GM19438 (cell line): ENCODE measurements at regions not wholly inside any gene's neighbourhood (a gene's known extent, or its start where the extent isn't known, plus 50 kb on each side); places are given as distances from the start of the nearest gene placed in this dataset.
A peak's percentile ranks its signal among the peaks of the same experiment; 100 is the strongest.
"Not testable (repeated sequence)": the region's sequence is repeated elsewhere in the genome, so short reads cannot be mapped to it uniquely, and the experiment has no call there.

Experiments used
- ATAC-seq: cut with Tn5 transposase; IDR thresholded peaks from one replicate; pipeline ENCODE4 v1.9.1; 2021; ENCODE audit warnings: low read depth; ENCODE audit not compliant: unreplicated experiment

DNA sequence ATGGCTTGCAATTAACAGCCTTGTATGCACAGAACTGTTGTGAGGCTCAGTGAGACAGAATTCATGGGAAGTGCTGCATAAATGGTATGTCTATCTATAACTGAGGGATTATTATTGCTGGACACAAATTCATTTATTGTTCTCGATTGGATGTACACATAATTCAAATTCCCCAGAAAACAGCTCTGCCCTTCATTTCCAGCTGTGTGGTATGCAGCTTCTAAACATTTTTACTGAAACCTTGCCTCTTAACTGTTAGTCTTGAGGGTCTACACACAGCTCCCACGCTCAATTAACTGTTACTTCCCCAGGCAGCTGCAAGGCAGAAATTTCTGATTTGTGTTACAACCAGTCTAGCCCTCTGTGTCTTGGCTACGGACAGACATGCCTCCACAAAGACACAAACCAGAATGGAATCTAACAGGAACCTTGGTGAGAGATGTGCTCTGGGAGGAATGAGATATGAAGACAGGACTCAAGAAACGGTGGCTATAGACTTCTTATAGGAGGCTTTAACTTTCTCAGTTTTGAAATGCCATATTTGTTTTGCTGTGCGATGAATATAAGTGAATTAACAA, 139.7 kb upstream of the TBL1XR1 start:
- ATAC-seq: no peak

GRCh38 chr3:177337541-177338331, 140.5 kb upstream of the TBL1XR1 start:
- peak; percentile 67 for ATAC-seq

DNA sequence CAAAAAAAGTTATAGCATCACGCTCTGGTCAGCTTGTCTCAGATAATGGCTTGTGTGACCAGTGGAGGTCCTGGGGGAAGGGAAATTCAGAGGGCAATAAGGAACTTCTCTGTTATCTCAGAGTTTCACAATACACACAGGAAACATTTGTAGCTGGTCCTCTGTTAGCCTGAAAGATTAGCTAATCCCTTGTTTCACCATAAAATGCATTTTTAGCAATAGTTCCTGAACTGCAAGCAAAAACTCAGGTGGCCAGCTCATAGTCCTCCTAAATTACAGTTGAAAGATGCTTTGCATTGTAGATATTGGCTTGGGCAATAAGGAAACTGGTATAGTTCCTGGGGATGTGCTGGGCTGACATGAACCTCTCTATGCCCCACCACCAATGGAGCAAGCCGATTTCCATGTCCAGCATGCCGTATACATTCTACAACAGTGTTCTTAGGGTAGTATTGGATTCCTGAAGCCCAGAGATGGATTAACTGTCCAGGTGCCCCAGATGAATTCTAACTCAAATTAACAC, 141.5 kb upstream of the TBL1XR1 start:
- peak; percentile 59 for ATAC-seq

- ATAC-seq: peak; percentile 5
Measured at GRCh38 chr3:177339220-177339703, 142.0 kb upstream of the TBL1XR1 start.

GRCh38 chr3:177340243-177340830, 143.1 kb upstream of the TBL1XR1 start:
- no peak for ATAC-seq

DNA sequence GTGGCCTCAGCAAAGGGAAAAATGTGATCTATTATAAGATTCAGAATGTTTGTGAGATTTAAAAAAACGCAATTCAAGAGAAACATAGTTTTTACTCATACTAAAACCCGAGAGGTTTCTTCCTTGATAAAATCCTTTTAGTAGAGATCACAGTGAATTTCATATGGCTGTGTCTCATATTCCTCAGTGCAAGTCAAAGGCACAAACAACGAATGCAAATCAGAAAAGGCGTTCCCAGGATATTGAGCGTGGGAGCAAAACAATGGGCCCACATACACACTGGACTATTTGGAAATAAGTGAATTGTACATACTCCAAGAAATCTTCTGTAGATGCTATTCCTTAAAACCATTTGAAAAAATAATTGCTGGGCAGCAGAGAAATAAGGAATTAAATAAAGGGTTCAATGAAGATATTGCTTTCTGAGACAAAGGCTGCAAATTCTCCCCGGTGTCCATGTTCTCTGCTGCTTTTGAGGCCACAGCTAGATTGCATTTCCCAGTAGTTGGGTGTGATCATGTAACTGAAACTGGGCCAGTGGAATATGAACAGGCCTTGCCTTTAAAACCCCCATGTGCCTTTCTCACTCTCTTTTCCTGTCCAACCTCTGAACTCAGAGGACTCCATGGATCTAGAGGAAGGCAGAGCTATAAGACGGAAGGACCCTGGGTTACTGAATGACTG, 144.6 kb upstream of the TBL1XR1 start:
- ATAC-seq: no peak

DNA sequence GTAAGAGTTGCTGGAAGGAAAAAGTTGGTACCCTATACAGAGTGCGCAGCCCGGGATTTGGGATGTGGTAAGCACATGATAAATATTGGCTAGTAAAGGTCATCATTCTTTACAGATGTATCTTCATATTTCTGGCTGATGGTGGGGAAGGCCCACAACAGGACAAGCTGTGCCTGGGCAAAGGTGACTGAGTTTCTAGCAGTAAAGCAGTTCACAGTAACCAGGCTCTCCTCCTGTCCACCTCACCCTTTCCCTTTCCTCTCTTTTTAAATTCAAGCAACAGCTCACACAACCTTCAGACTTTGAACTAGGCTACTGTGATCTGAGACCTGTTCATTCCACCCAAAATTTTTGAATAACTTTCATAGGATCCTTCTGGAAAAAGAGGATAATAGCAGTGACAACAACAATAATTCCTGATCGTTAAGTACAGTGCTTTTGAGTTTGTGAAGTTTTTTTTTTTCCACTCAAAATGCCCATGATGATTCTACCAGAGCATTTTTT, 145.9 kb upstream of the TBL1XR1 start:
- no peak for ATAC-seq

GRCh38 chr3:177345049-177345972, 148.0 kb upstream of the TBL1XR1 start:
- ATAC-seq: peak; percentile 63

DNA sequence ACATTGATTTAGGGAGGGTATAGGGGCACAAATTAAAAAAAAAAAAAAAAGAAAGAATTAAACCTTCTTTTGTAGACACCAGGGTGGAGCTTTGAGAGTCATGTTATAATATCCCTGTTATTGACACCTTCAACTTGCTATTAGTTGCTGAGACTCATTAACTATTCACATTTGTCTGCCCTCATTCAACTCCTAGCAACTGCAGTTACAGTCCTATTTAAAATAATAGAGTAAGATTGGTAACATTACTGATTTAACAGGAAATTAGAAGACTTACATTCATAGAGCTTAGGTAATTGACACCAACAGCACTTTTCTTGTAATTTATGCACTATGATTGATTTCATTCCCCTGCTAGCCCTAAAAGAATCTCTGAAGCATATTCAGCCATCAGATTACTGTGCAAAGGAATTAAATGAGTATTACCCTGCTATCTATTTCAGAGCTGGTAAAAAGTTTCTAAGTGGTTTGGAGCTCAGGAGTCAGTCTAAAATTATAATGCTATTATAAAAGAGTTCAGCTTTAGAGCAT, 148.8 kb upstream of the TBL1XR1 start:
- ATAC-seq: no peak

DNA sequence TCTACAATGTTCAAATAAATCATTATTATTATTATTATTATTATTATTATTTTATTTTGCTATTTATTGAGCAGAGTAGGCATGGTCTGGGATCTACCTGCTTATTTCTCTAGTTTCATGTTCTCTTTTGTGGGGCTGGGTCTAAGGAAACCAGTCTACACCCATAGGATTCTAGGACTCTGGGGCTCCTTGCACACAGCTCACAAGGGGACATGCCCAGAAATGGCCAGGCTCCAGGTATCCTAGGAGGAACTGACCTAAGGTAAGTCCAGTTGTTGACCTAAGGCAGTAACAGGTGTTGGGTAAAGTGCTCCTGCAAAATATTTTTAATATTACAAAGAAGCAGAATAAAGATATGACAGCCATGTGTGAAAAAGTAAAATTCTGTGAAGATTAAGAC, 149.6 kb upstream of the TBL1XR1 start:
- ATAC-seq: no peak

GRCh38 chr3:177347611-177348010, 150.3 kb upstream of the TBL1XR1 start:
- no peak for ATAC-seq

- ATAC-seq: no peak
Measured at GRCh38 chr3:177348974-177349373, 151.7 kb upstream of the TBL1XR1 start.

- ATAC-seq: no peak
Measured at GRCh38 chr3:177349384-177349783, 152.1 kb upstream of the TBL1XR1 start.

DNA sequence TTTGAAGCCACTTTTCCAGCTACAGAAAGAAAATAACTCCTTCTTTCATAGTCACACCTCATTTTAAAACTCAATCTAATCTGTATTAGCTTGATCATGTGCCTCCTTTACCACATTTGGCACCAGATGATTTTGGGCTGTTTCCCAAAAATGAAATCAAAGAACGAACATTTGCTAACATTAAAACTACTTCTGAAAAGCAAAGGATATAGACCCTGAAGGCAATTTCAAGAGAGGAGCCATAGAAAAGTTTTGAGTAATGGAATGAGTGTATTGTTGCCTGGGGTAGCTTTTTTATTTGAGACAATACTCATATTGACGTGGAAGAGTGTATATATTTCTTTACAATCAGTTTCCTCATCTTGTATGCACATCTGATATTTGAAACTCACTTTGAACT, 152.8 kb upstream of the TBL1XR1 start:
- ATAC-seq: no peak

- no peak for ATAC-seq
Measured at GRCh38 chr3:177351206-177351605, 153.9 kb upstream of the TBL1XR1 start.

GRCh38 chr3:177351757-177352158, 154.5 kb upstream of the TBL1XR1 start:
- peak; percentile 97 for ATAC-seq

DNA sequence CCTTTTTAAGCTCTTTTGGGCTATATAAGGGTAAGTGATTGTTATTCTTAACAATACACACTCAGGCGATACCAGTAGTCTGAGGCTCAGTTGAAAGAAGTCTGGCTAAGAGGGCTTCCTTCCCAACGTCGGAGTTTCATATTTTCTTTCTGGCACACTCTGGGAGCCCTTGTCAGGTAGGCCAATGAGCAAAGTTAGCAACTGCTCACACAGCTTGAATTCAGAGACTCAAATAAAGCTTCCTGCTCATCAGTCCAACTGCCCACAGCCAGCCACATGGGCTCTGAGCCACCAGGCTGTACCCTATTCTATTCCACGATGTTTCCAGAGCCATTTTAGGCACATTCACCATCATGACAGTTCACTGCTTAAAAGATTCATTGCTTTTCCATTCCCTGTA, 155.1 kb upstream of the TBL1XR1 start:
- ATAC-seq: no peak

DNA sequence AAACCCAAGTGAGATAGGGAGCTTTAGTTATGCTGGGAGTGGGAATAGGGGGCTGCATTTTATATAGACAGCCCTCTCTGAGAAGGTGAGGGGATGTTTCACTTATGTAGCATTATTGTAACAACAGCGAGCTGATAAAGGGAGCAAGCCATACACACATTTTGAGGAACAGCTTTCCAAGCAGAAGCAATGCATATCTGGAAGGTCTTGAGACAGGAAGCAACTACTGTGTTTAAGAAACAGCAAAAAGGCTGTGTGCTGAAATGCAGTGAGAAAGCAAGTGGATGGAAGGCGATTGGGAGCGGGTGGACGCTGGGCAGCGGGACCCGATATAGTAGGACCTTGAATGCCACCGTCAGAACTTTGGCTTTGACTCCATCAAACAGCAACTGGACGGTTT, 155.9 kb upstream of the TBL1XR1 start:
- ATAC-seq: no peak

DNA sequence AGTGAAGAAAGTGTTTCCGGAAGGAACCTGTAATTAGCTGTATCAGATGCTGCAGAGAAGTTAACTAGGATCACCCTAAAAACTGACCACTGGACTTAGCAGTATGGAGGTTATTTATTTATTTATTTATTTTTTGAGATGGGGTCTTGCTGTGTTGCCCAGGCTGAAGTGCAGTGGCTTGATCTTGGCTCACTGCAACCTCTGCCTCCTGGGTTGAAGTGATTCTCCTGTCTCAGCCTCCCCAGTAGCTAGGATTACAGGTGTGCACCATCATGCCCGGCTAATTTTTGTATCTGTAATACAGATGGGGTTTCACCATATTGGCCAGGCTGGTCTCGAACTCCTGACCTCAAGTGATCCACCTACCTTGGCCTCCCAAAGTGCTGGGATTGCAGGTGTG, 156.6 kb upstream of the TBL1XR1 start:
- ATAC-seq: not testable (repeated sequence)
